NCI-H2196 treated with DMSO at 0.1 percent for 48 hours (cell line): ENCODE measurements at regions not wholly inside any gene's neighbourhood (a gene's known extent, or its start where the extent isn't known, plus 50 kb on each side); places are given as distances from the start of the nearest gene placed in this dataset.
"Not testable (repeated sequence)": the region's sequence is repeated elsewhere in the genome, so short reads cannot be mapped to it uniquely, and the experiment has no call there.

Source experiments
- DNase-seq: peaks from one replicate; lab custom pipeline; 2025; ENCODE audit not compliant: unreplicated experiment; lab: John Stamatoyannopoulos, UW

- no peak for DNase-seq
Observed at GRCh38 chr2:47728551-47728950, 54.4 kb upstream of the MSH6 start.

- DNase-seq: no peak
Observed at GRCh38 chr2:47727956-47728355, 55.0 kb upstream of the MSH6 start.

- DNase-seq: not testable (repeated sequence)
Observed at GRCh38 chr2:47726978-47727377, 56.0 kb upstream of the MSH6 start.

GRCh38 chr2:47725808-47726207, 57.1 kb upstream of the MSH6 start:
- DNase-seq: no peak

- no peak for DNase-seq
Observed at GRCh38 chr2:47724221-47724981, 58.5 kb upstream of the MSH6 start.

- no peak for DNase-seq
Observed at GRCh38 chr2:47721296-47721695, 61.6 kb upstream of the MSH6 start.

- DNase-seq: no peak
Observed at GRCh38 chr2:47720559-47720958, 62.4 kb upstream of the MSH6 start.

- no peak for DNase-seq
Observed at GRCh38 chr2:47720036-47720435, 62.9 kb upstream of the MSH6 start.

GRCh38 chr2:47719099-47719498, 63.8 kb upstream of the MSH6 start:
- no peak for DNase-seq

GRCh38 chr2:47716307-47716706, 66.6 kb upstream of the MSH6 start:
- not testable (repeated sequence) for DNase-seq

- DNase-seq: no peak
Observed at GRCh38 chr2:47715552-47715951, 67.4 kb upstream of the MSH6 start.

GRCh38 chr2:47708801-47709499, 74.0 kb upstream of the MSH6 start:
- DNase-seq: no peak

- DNase-seq: no peak
Observed at GRCh38 chr2:47704287-47704686, 78.7 kb upstream of the MSH6 start.

- DNase-seq: no peak
Observed at GRCh38 chr2:47699533-47700215, 83.3 kb upstream of the MSH6 start.

GRCh38 chr2:47698436-47698972, 84.4 kb upstream of the MSH6 start:
- not testable (repeated sequence) for DNase-seq

GRCh38 chr2:47697681-47698435, 85.1 kb upstream of the MSH6 start:
- DNase-seq: not testable (repeated sequence)

- no peak for DNase-seq
Observed at GRCh38 chr2:47697000-47697601, 85.8 kb upstream of the MSH6 start.

GRCh38 chr2:47696478-47696831, 86.5 kb upstream of the MSH6 start:
- no peak for DNase-seq

GRCh38 chr2:47695800-47696477, 87.0 kb upstream of the MSH6 start:
- no peak for DNase-seq

- not testable (repeated sequence) for DNase-seq
Observed at GRCh38 chr2:47694451-47694850, 88.5 kb upstream of the MSH6 start.
